OCI-LY1 (cell line): ENCODE measurements at regions not wholly inside any gene's neighbourhood (a gene's known extent, or its start where the extent isn't known, plus 50 kb on each side); places are given as distances from the start of the nearest gene placed in this dataset.

Source experiments
- EZH2 ChIP-seq: fragments of 200-600 bp; sonication (generic), shearing (Covaris generic); IDR thresholded peaks from 2 replicates; pipeline ENCODE4 v1.8.0; 2017; ENCODE audit warnings: borderline replicate concordance, mixed run types, mild to moderate bottlenecking, antibody characterized with exemption, low read length, moderate library complexity, mixed read lengths
- TF ChIP-seq, protein P1 (sequence below): fragments of 200-600 bp; sonication (generic), shearing (Covaris generic); IDR thresholded peaks from 2 replicates; pipeline ENCODE4 v1.5.1; 2017; ENCODE audit warnings: mild to moderate bottlenecking, antibody characterized with exemption, low read length, moderate library complexity, mixed read lengths

DNA sequence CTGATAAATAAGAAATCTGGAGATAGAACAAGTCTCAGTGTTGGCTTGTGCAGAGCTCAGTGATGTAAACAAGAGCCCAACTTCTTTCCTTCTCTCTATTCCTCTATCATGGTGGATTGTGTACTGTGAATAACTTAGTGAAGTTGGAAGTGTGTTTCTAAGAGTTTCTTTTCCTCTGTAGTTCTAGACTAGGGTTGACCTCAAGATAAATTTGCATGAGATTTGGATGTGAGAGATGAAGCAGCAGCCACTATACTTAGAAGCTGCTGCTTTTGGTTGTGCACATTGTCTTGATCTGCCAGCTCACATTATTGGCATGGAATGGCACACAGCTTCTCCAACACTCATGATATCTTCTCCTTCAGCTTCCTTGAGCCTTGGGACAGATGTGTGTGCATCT lies 198.9 kb upstream of the ZP4 start:
- TF ChIP-seq, protein P1, sequence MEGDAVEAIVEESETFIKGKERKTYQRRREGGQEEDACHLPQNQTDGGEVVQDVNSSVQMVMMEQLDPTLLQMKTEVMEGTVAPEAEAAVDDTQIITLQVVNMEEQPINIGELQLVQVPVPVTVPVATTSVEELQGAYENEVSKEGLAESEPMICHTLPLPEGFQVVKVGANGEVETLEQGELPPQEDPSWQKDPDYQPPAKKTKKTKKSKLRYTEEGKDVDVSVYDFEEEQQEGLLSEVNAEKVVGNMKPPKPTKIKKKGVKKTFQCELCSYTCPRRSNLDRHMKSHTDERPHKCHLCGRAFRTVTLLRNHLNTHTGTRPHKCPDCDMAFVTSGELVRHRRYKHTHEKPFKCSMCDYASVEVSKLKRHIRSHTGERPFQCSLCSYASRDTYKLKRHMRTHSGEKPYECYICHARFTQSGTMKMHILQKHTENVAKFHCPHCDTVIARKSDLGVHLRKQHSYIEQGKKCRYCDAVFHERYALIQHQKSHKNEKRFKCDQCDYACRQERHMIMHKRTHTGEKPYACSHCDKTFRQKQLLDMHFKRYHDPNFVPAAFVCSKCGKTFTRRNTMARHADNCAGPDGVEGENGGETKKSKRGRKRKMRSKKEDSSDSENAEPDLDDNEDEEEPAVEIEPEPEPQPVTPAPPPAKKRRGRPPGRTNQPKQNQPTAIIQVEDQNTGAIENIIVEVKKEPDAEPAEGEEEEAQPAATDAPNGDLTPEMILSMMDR = no peak
- no peak for TF ChIP-seq EZH2
